Activated CD4-positive, alpha-beta T cell treated with anti-CD3 and anti-CD28 coated beads, Interleukin-2, amount 50 U/mL, for 1 hour (primary cell): ENCODE measurements at regions not wholly inside any gene's neighbourhood (a gene's known extent, or its start where the extent isn't known, plus 50 kb on each side); places are given as distances from the start of the nearest gene placed in this dataset.

ENCODE experiments used
- DNase-seq: peaks from one replicate; pipeline ENCODE4 v3.0.0-alpha.2; 2020

DNA sequence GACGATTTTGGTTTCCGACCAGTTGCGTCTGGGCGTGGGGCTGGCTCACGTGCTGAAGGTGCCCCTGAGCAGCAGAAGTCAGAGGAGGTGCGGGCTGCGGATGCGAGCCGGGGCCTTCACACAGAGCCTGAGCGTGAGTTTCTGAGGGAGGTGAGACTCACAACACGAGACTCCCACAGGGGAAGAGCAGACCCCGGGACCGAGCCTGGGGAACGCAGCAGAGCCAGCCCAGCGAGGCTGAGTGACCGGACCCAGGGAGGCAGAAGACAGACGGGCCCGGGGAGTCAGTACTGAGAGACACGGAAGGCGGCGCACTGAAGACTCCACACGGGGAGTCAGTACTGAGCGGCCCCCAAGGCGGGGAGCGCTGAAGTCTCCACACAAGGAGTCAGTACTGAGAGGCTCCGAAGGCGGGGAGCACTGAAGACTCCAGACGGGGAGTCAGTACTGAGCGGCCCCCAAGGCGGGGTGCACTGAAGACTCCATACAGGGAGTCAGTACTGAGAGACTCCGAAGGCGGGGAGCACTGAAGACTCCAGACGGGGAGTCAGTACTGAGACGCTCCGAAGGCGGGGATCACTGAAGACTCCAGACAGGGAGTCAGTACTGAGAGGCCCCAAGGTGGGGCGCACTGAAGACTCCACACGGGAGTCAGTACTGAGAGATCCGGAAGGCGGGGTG, 77.8 kb downstream of the DLL1 start:
- DNase-seq = no peak

DNA sequence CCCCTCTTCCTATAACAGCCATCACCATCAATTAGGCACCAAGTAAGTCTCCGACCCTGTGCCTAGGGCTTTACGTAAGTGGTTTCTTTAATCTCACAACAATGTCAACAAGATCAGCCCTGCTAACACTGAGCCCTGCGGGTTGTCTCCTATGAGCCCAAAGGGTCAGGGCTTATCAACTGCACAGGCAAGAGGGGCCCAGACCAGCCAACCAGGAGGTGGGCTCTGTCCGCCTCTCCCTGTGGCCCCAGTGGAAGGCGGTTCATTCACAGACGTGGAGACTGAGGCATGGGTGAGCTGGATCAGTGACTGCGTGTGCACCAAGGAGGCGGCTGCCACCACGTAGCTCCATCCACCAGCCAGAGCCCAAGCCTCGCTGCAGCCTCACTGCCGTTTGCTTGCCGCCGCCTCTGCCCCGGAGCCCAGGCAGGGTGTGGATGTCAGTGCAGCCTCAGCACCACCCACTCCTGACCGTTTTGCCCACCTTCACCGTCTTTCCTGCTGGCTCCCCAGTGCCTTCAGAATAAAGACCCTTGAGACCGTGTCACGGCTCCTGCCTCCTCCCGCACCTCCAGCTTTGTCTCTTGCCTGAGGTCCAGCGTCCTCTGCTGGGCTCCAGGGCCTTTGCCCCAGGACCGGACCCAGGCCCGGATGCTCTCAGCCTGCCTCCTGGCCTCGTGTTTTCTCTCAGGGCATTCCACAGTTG, 78.7 kb downstream of the DLL1 start:
- DNase-seq = no peak

DNA sequence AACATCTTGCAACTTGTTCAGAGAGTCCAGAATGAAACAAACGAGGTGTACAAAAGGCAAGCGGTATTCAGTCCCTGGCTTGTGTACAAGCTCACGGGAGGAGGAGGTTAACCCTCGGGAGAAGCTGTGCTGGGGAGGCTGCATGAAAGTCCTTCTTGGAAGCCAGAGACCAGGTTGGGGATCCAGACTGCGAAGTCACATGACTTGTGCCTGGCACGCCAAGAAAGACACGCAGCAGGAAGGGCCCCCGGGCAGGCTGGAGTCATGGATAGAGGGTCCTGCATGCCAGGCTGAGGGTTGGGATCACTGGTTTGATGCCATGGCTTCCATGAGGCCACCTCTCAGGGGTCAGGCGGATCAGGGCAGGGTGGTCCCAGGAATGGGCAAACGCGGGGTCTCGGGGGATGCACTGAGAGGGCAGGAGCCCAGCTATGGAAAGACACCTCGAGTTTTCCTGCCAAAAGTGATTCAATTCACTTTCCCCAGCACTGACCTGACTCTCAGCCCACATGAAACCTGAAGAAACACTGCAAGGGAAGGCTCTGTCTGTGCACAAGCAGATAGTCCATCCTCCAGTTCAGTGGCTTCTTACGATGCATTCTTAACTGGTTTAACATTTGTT, 79.4 kb downstream of the DLL1 start:
- no peak for DNase-seq

DNA sequence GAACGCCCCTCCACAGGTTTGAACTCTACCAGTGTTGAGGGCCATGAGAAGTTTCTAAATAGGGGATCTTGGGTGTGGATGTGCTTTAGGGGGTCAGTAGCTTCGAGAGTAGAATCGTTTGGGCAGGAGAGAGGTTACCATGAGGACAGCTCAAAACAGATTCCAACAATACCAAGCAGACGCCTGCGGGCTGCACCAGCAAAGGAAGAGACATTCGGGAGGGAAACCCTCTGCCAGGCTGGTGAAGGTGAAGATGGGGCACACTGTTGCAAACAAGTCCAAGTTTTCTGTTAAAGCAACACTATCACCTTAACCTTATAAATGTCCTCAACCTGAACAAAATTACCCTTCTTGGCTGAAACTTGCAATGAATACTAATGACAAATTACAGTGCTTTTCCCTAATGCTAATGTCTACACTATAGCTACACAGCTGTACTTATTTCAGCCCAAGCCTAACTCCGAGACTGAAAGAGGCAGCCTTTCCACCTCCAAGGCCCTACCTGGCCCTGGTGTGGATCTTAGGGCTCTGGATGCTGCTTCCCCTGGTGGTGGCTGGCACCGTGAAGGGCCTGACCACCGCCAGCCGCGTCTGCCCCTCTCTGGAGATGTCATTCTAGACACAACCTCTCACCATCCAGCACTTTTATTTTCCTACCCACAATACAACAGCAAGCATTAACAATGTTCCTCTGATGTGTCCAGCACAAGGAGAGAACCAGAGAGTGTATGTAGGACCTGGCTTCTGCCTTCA, 80.1 kb downstream of the DLL1 start:
- no peak for DNase-seq

DNA sequence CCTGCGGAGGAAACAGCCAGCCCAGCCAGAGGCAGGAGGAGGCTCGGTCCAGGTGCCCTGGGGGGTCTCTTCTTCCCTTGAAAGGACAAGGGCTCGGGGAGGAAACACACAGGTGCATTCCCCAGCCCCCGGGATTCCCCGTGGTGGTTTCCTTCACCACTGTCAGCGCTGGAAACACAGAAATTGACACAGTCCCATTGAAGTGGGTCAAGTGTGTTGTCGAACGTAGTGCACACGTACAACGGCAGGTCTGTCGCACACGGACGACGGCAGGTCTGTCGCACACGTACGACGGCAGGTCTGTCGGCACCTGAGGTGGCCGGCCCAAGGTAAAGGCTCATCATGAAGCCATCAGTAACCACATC, 80.9 kb downstream of the DLL1 start:
- no peak for DNase-seq

DNA sequence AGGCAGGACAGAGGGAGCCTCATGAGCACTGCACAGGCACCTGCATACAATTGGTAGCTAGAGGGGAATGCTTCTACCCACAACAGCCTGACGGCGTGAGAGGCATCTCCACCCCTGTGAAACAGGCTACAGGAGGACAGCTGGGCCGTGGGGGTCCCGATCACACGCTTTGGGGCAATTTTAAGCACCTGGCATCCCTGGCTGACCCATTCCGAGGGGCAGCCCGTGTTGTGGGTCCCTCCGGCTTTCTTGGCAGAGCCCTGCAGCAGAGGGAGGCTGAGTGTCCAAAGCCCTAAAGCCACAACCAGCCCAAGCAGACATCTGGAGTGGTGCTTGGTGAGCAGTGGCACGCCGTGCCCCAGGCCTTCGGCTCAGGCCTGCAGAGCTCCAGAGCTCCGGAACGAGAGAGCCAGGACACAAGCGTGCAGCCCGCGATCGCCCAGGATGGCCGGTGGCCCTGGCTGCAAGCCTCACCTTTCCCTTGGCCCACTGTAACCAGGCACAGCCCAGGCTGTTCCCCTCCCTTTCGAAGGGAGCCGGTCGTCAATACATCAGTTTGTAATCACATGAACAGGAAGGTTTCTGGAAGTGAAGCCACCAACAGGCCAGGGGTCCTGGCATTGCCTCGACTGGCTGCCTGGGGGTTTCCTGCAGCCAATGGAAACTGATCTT, 81.4 kb downstream of the DLL1 start:
- DNase-seq = no peak

DNA sequence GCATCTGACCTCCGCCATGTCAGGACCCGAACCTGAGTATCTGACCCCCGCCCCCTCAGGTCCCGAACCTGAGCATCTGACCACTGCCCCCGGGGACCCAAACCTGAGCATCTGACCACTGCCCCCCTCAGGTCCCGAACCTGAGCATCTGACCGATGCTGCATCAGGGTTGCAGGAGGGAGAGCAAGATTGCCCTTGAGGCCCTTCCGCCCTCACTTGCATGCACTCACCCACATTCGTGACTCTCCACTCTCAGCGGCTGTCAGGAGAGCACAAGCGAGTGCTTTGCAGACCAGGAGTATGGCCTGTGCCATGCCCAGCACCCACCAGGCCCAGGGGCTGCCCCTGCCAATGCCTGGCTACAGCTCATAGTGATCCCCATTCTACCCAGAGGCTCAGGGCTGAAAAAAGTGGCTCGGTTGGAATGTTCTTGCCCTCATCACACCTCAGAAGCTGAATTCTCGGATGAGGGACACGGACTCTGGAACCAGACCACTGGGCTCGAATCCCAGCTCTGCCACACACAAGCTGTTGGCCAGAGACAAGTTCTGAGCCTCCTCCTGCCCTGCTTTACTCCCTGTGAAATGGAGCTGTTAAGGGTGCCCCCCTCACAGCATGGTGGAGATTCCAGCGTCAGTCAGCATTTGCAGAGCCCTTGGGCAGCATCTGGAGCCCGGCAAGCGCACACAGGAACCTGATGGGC, 82.1 kb downstream of the DLL1 start:
- DNase-seq = no peak

DNA sequence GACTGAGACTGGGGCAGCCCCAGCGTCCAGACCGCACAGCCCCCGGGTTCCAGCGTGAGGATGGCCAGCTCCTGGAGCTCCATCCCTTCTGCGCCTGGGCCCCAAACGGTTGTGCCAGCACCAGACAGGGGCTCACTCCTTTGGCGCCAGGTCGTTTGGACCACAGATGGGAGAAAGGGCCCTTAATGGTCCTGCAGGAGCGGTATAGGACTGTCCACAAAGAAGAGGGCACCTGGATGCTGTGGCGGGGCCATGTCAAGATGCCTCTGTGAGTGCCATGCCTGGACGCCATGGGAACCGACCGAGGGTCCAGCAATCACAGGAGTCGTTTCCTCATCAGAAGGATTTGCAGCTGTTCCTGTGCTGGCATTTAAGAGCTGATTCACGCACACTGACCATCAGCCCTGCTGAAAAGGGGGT, 82.7 kb downstream of the DLL1 start:
- no peak for DNase-seq

DNA sequence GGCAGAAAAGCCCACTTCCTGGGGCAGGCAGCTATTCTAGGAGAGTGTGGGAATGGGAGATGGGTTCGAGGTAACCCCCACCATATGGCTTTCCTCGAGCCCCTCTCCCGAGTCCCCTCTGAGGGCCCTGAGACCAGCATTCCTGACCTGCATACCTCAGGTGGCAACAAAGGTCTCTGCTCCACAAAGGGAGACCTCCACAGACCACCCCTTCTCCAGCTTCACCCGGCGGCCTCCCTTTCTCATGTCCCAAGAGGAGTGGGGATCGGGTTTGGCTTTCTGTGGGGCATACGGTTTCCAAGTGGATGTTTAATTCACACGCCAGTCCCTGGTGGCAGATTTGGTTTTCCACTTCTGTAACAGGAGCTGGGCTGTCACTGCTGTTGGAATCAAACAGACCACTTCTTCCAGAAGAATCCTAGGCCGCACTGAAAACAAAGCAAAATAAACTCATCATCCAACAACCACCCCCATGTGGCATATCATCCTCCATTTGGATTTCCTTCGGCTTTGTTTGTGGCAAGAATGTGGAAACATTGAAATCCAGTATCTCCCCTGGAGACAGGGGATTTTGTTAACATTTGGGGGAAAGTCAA, 83.2 kb downstream of the DLL1 start:
- DNase-seq = no peak

DNA sequence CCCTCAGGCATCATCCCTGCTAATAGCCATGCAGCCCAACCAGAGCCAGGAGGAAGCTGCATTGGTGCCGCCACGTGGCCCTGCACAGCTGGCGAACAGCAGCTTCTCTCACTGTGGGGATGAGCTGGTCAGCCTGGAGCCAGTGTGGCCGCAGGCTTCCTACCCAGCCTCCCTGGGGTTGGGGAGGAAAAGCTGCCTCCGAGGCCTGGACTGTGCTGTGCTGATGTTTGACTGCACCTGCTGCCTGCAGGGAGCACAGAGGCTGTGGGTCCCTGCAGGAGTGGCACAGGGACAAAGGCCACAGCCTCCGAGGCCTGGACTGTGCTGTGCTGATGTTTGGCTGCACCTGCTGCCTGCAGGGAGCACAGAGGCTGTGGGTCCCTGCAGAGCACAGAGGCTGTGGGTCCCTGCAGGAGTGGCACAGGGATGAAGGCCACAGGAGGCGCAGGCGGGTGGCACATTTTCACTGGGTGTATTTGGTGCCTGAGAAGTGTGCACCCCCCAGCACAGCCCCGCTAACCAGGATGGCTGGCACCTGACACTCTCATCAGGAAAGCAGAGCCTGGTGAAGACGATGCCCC, 83.9 kb downstream of the DLL1 start:
- no peak for DNase-seq

DNA sequence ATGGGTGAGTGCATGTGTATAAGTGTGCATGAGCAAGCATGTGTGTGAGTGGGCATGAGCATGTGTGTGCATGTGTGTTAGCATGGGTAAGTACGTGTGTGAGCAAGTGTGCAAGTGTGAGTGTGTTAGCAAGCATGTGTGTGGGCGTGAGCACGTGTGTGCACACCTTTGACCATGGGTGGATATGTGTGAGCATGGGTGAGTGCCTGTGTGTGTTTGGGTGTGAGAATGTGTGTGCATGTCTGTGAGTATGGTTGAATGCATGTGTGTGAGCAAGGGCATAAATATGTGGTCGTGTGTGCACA, 84.6 kb downstream of the DLL1 start:
- no peak for DNase-seq

DNA sequence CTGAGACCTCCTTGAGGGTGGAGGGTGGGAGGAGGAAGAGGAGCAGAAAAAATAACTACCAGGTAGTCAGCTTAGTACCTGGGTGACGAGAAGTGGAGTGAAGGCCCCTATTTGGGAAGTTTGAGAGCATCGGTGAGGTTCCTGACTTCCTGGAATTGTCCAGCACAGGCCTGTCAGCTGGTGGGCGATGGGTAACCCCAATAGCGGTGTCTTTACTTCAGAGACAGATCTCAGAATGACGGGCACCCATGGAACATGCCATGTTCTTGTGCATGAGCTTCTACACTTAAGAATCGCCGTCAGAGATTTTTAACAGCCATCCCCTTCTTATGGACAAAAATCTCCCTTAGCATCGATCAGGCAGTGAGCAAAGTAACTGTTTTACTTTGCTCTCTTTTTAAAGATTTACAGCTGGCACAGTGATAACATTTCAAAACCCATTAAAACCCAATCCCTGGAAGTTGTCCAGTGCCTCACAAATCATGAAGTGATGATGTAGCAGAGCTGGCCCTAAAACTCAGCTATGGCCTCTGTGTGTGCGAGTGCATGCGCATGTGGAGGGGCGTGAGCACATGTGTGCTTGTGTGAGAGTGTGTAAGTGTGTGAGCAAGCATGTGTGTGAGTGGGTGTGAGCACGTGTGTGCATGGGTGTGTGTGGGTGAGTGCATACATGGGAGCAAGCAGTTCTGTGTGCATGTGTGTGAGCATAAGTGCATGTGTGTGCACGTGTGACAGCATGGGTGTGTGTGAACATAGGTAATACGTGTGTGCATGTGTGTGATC, 85.2 kb downstream of the DLL1 start:
- DNase-seq = no peak

DNA sequence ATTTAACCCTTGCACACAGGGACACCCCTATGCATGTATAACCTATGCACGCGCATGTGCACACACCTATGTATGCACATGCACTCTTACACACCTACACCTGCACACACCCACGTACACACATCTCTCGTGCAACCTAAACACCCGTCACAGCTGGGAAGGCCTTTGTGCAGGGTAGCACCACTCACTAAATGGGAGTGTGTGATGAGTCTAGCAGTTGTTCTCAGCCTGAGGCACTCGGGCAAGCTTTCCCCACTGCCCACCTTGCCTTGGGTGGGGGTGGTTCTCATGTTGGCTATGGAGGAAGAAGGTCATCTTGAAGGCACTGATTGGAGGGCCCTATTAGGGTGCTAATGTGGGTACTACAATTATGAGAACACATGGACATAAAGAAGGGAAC, 85.8 kb downstream of the DLL1 start:
- DNase-seq = no peak

DNA sequence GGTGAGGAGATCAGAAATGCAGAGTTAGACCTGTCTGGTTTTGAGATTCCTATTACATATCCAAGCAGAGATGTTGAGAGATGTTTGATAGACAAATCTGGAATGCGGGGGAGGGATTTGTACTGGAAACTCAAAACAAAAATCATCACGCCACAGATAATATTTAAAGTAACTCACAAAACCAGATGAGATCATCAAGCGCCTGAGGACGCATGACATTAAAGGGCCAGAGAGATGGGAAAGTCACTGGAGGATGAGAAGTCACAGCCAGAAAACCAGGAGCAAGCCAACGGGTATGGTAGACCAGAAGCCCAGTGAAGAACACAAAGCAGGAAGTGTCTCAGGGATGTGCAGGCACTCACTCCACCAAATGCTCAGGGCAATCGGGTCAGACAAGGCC, 87.7 kb downstream of the DLL1 start:
- no peak for DNase-seq

DNA sequence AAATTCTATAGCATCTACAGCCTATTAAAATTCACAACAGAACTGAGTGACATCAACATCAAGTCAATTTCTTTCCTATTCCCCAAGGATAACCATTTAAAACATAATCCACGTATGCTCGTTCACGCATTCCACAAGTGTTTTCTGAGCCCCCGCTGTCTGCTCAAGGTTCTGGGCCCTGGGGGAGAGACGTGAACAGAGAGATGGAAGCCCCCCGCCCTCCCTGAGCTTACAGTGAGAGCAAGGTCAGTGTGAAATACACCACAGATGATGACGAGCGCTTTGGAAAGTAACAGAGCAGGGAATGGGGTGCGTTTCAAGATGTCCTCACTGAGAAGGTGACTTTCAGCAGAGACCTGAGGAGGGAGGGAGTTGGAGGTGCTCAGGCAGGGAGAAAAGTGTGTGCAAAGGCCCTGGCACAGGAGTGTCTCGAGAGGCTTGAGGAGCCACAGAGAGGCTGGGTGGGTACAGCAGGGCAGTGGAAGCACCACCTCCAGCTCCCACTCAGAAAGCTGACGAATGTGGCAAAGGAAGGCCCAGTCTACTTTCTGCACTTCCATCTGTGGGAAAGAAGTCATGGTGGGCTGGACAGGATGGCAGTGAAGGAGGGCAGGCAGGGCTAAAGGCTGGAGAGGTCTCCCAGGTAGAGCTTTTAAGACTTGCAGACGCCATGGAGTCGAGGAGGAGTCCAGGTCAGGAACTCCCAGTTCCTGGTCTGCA, 88.3 kb downstream of the DLL1 start:
- DNase-seq = no peak

DNA sequence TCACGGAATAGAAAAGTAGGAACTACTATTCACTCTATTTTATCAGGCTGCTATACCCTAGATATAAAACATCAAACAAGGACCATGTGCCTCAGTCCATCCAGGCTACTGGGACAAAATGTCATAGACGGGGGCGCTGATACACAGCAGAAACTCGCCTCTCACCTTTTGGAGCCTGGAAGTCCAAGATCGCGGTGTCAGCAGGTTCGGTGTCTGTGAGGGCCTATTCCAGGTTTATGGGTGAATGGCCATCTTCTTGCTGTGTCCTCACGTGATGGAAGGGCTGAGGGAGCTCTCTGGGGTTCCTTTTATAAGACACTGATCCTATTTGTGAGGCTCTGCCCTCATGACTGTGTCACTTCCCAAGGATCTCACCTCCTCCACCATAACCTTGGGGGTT, 89.5 kb downstream of the DLL1 start:
- DNase-seq = no peak

DNA sequence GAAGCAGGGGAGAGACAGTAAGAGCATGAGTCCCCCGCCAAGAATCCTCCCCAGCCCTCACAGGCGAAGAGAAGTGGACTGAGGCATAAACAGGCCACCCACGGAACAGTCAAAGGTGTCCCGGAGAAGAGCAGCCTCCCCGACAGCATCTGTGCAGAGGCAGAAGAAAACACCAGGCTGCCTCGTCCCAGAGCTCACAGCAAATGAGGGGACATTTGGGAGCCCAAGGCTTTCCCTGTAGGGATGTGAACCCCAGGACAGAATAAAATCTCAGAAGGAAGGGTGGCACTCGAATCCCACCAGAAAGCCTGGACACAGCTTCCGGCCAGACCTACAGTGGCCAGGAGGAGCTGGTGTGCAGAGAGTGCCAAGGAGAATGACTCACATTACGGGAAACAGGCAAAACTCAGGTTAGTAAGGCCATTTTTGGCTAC, 90.4 kb downstream of the DLL1 start:
- DNase-seq = no peak

DNA sequence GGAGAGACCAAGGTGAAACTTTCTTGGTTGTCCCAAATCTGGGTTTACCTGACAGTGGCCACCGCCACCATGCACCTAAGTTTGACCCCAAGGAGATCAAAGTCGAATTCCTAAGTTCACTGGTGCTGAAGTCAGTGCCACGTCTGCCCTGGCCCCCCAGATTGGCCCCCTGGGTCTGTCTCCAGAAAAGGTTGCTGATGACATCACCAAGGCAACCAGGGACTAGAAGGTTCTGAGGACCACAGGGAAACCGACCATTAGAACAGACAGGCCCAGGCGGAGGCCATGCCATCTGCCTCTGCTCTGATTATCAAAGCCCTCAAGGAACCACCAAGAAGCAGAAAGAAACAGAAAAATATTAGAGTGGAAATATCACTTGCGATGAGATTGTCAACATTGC, 91.2 kb downstream of the DLL1 start:
- DNase-seq = no peak

DNA sequence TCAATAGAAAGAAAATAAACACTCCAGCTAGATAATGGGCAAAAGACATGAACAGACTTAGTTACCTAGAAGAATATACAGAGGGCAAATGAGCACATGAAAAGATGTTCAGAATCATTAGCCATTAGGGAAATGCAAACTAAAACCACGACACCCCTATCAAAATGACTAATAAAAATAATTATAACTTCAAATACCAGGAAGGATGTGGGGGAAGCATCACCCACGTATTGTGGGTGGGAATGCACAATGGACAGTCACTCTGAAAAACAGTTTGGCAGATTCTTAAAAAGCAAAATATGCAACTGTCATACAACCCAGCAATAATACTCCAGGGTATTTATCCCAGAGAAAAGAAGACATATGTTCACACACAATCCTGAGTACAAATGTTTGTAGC, 92.6 kb downstream of the DLL1 start:
- no peak for DNase-seq

DNA sequence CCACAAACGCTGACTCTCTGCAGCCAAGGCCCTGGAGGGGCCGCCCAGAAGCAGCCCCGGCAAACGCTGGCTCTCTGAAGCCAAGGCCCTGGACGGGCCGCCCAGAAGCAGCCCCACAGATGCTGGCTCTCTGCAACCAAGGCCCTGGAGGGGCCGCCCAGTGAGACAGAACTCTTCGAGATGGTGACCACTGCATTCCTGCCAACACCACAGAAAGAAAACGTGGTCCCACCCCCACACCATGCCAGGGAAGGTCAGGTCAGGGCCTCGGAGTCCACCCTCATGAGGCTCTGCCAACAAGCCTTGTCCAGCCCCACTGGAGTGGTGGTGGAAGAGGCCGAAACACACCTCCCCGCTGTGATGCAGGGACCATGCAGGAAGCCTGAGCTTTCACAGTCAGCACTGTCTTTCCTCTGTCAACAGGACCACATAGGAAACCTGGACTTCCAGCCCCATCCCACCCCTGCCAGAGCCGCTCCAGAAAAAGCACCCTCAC, 97.5 kb downstream of the DLL1 start:
- no peak for DNase-seq
